H9 (cell line): ENCODE measurements at regions not wholly inside any gene's neighbourhood (a gene's known extent, or its start where the extent isn't known, plus 50 kb on each side); places are given as distances from the start of the nearest gene placed in this dataset.

Experiments used
- DNase-seq: peaks from one replicate; pipeline ENCODE4 v3.0.0-alpha.2; 2017
- H2AFZ ChIP-seq: one replicate; pipeline ENCODE4 v1.6.1; 2013; ENCODE audit warnings: mild to moderate bottlenecking, low read length, control low read depth, moderate library complexity
- H2AK5ac ChIP-seq: 2 replicates; pipeline ENCODE4 v1.6.1; 2013; ENCODE audit warnings: low read length, control low read depth, mixed read lengths; ENCODE audit not compliant: insufficient read length
- H2BK120ac ChIP-seq: one replicate; pipeline ENCODE4 v1.6.1; 2013; ENCODE audit warnings: low read depth, mild to moderate bottlenecking, low read length, control low read depth, inconsistent platforms; ENCODE audit not compliant: poor library complexity, severe bottlenecking
- H2BK12ac ChIP-seq: 2 replicates; pipeline ENCODE4 v1.6.1; 2013; ENCODE audit warnings: low read length, control low read depth, mixed read lengths, low read depth; ENCODE audit not compliant: insufficient read length
- H2BK15ac ChIP-seq: 2 replicates; pipeline ENCODE4 v1.6.1; 2013; ENCODE audit warnings: low read depth, low read length, control low read depth
- H2BK20ac ChIP-seq: one replicate; pipeline ENCODE4 v1.6.1; 2013; ENCODE audit warnings: low read depth, mild to moderate bottlenecking, low read length, control low read depth, inconsistent platforms; ENCODE audit not compliant: poor library complexity, severe bottlenecking
- H2BK5ac ChIP-seq: 2 replicates; pipeline ENCODE4 v1.6.1; 2013; ENCODE audit warnings: low read length, control low read depth, mixed read lengths; ENCODE audit not compliant: insufficient read length
- H3K14ac ChIP-seq: 2 replicates; pipeline ENCODE4 v1.6.1; 2013; ENCODE audit warnings: low read length, control low read depth; ENCODE audit not compliant: insufficient read depth
- H3K18ac ChIP-seq: 2 replicates; pipeline ENCODE4 v1.6.1; 2013; ENCODE audit warnings: low read depth, mild to moderate bottlenecking, mixed read lengths, low read length, control low read depth; ENCODE audit not compliant: insufficient read length
- H3K23ac ChIP-seq: 2 replicates; pipeline ENCODE4 v1.6.1; 2013; ENCODE audit warnings: low read length, control low read depth, mixed read lengths, low read depth; ENCODE audit not compliant: insufficient read length
- H3K23me2 ChIP-seq: 2 replicates; pipeline ENCODE4 v1.6.1; 2013; ENCODE audit warnings: low read depth, mild to moderate bottlenecking, mixed read lengths, low read length, control low read depth; ENCODE audit not compliant: insufficient read length, poor library complexity, severe bottlenecking
- H3K27ac ChIP-seq: 2 replicates; pipeline ENCODE4 v1.5.1; 2013; ENCODE audit warnings: low read length, control low read depth, mixed read lengths, low read depth; ENCODE audit not compliant: insufficient read length
- H3K27me3 ChIP-seq: 2 replicates; pipeline ENCODE4 v1.6.1; 2013; ENCODE audit warnings: low read length, control low read depth, inconsistent platforms; ENCODE audit not compliant: insufficient read depth
- H3K4ac ChIP-seq: 2 replicates; pipeline ENCODE4 v1.6.1; 2013; ENCODE audit warnings: low read depth, mild to moderate bottlenecking, control low read depth, inconsistent platforms, low read length, moderate library complexity
- H3K4me1 ChIP-seq: 2 replicates; pipeline ENCODE4 v1.6.1; 2013; ENCODE audit warnings: low read length, control low read depth, inconsistent platforms; ENCODE audit not compliant: insufficient read depth
- H3K4me2 ChIP-seq: 2 replicates; pipeline ENCODE4 v1.6.1; 2013; ENCODE audit warnings: low read length, control low read depth, mixed read lengths; ENCODE audit not compliant: insufficient read length, insufficient read depth
- H3K56ac ChIP-seq: 2 replicates; pipeline ENCODE4 v1.6.1; 2013; ENCODE audit warnings: low read depth, mild to moderate bottlenecking, mixed read lengths, low read length, control low read depth; ENCODE audit not compliant: insufficient read length
- H3K79me1 ChIP-seq: 2 replicates; pipeline ENCODE4 v1.6.1; 2013; ENCODE audit warnings: low read depth, mild to moderate bottlenecking, moderate library complexity, low read length, control low read depth, inconsistent platforms; ENCODE audit not compliant: insufficient read depth, poor library complexity, severe bottlenecking
- H3K79me2 ChIP-seq: 2 replicates; pipeline ENCODE4 v1.6.1; 2013; ENCODE audit warnings: low read length, control low read depth, inconsistent platforms; ENCODE audit not compliant: insufficient read depth
- H3K9ac ChIP-seq: 2 replicates; pipeline ENCODE4 v1.6.1; 2013; ENCODE audit warnings: low read length, control low read depth, mixed read lengths; ENCODE audit not compliant: insufficient read length; ENCODE audit errors: extremely low read depth
- H3K9me3 ChIP-seq: one replicate; pipeline ENCODE4 v1.6.1; 2013; ENCODE audit warnings: low read depth, low read length, inconsistent platforms; ENCODE audit not compliant: control insufficient read depth
- H3T11ph ChIP-seq: one replicate; pipeline ENCODE4 v1.6.1; 2013; ENCODE audit warnings: mild to moderate bottlenecking, low read length, control low read depth, inconsistent platforms
- H4K20me1 ChIP-seq: one replicate; pipeline ENCODE4 v1.6.1; 2013; ENCODE audit not compliant: control insufficient read depth, insufficient read length, insufficient read depth
- H4K5ac ChIP-seq: 2 replicates; pipeline ENCODE4 v1.6.1; 2013; ENCODE audit warnings: low read depth, mild to moderate bottlenecking, mixed read lengths, low read length, control low read depth; ENCODE audit not compliant: insufficient read length
- H4K8ac ChIP-seq: replicated peaks from 2 replicates; pipeline ENCODE4 v1.6.1; 2013; ENCODE audit warnings: low read length, control low read depth, mixed read lengths, low read depth; ENCODE audit not compliant: insufficient read length
- H4K91ac ChIP-seq: 2 replicates; pipeline ENCODE4 v1.6.1; 2013; ENCODE audit warnings: low read depth, mild to moderate bottlenecking, moderate library complexity, mixed read lengths, low read length, control low read depth; ENCODE audit not compliant: insufficient read length
- H3K27ac Mint-ChIP-seq, 3 experiments: 2 replicates in 2 of 3; 3 replicates in 1 of 3; pipeline ENCODE4 v1.8.0; 2020 to 2021; ENCODE audit warnings: mixed read lengths in 3 of 3, mild to moderate bottlenecking in 1 of 3, moderate library complexity in 1 of 3
- H3K27me3 Mint-ChIP-seq: 2 replicates; pipeline ENCODE4 v1.8.0; 2021; ENCODE audit warnings: low read depth, mild to moderate bottlenecking, moderate library complexity, mixed read lengths
- H3K36me3 Mint-ChIP-seq, 3 experiments: 2 replicates in 2 of 3; 3 replicates in 1 of 3; pipeline ENCODE4 v1.8.0; 2020 to 2021; ENCODE audit warnings: low read depth in 3 of 3, mixed read lengths in 3 of 3; ENCODE audit not compliant: insufficient read depth in 1 of 3
- H3K4me1 Mint-ChIP-seq, 2 experiments: 2 replicates each; pipeline ENCODE4 v1.8.0; 2020; ENCODE audit warnings: mixed read lengths in 2 of 2
- H3K4me3 Mint-ChIP-seq, 2 experiments: 2 replicates in 1 of 2; 3 replicates in 1 of 2; pipeline ENCODE4 v1.8.0; 2020 to 2021; ENCODE audit warnings: mild to moderate bottlenecking in 2 of 2, mixed read lengths in 2 of 2, moderate library complexity in 1 of 2
- H3K9me3 Mint-ChIP-seq, 2 experiments: 2 replicates in 1 of 2; 3 replicates in 1 of 2; pipeline ENCODE4 v1.8.0; 2020; ENCODE audit warnings: mild to moderate bottlenecking in 2 of 2, mixed read lengths in 2 of 2, moderate library complexity in 1 of 2
- WGBS: extraction: QIAGEN DNeasy Blood & Tissue Kit; methylation state at CpG from one replicate; pipeline ENCODE4 v1.1.7; 2013; ENCODE audit warnings: missing lambda C conversion rate, low lambda C conversion rate, mixed read lengths; ENCODE audit not compliant: insufficient read length; ENCODE audit errors: extremely low coverage; 5-methylcytosine and 5-hydroxymethylcytosine counted together
- TF ChIP-seq, protein P1 (sequence below): fragments of 200-600 bp; sonication (generic); conservative IDR thresholded peaks from 3 replicates; pipeline ENCODE4 v1.8.0; 2021; ENCODE audit warnings: antibody characterized with exemption, mild to moderate bottlenecking

- Histone ChIP-seq H4K91ac (no peak overlapping the region), H3K18ac (no peak overlapping the region), H3K27ac (no peak overlapping the region), H3T11ph (no peak overlapping the region), H3K23ac (no peak overlapping the region), H2BK12ac (no peak overlapping the region), H3K4me1 (no peaks in the 10 kb centered on the region), H3K4ac (no peak overlapping the region), H3K9ac (no peak overlapping the region), H3K56ac (no peak overlapping the region), H3K79me2 (no peaks in the 10 kb centered on the region), H4K8ac (no peak overlapping the region), H2BK5ac (no peak overlapping the region), H2BK15ac (no peak overlapping the region), H3K9me3 (no peaks in the 10 kb centered on the region), H3K4me2 (no peak overlapping the region), H2AK5ac (no peak overlapping the region), H3K23me2 (no peaks in the 10 kb centered on the region), H4K5ac (no peak overlapping the region), H3K14ac (no peak overlapping the region), H3K79me1 (no peaks in the 10 kb centered on the region), H2AFZ (no peak overlapping the region), H3K27me3 (no peaks in the 10 kb centered on the region), H4K20me1 (no peaks in the 10 kb centered on the region), H2BK20ac (no peak overlapping the region), H2BK120ac (no peak overlapping the region)
- TF ChIP-seq, protein P1, sequence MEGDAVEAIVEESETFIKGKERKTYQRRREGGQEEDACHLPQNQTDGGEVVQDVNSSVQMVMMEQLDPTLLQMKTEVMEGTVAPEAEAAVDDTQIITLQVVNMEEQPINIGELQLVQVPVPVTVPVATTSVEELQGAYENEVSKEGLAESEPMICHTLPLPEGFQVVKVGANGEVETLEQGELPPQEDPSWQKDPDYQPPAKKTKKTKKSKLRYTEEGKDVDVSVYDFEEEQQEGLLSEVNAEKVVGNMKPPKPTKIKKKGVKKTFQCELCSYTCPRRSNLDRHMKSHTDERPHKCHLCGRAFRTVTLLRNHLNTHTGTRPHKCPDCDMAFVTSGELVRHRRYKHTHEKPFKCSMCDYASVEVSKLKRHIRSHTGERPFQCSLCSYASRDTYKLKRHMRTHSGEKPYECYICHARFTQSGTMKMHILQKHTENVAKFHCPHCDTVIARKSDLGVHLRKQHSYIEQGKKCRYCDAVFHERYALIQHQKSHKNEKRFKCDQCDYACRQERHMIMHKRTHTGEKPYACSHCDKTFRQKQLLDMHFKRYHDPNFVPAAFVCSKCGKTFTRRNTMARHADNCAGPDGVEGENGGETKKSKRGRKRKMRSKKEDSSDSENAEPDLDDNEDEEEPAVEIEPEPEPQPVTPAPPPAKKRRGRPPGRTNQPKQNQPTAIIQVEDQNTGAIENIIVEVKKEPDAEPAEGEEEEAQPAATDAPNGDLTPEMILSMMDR = no peak
- no peaks in the 10 kb centered on the region for H3K36me3 Mint-ChIP-seq
- no peak overlapping the region for H3K27ac Mint-ChIP-seq
- no CpG with 5 or more reads among the region's 1 CpG for WGBS
- H3K9me3 Mint-ChIP-seq = no peaks in the 10 kb centered on the region; a peak in 2 of 5 replicates
- H3K4me3 Mint-ChIP-seq = no peak overlapping the region
- no peaks in the 10 kb centered on the region for H3K4me1 Mint-ChIP-seq
- H3K27me3 Mint-ChIP-seq = no peaks in the 10 kb centered on the region
- no peak for DNase-seq
These were observed 564.7 kb downstream of the BMP2 start for GRCh38 chr20:7332169-7332568.
